ENCODE measurements at regions not wholly inside any gene's neighbourhood (a gene's known extent, or its start where the extent isn't known, plus 50 kb on each side); places are given as distances from the start of the nearest gene placed in this dataset.

GRCh38 chr1:87539147-87539546 lies 210.5 kb downstream of the LMO4 start:
- DNase-seq: no peak
- TF ChIP-seq POLR2A (IDR thresholded peaks at IDR 0.05; ENCODE audit: low read length) (no peak), GATA1 (IDR thresholded peaks at IDR 0.05; ENCODE audit: low read depth, low read length) (no peak)

- peak in 1 of 2 experiments; percentile 2 for DNase-seq
- TF ChIP-seq GATA1 (IDR thresholded peaks at IDR 0.05; ENCODE audit: low read depth, low read length): no peak
- TF ChIP-seq POLR2A (IDR thresholded peaks at IDR 0.05; ENCODE audit: low read length): no peak
These were observed 214.0 kb downstream of the LMO4 start for GRCh38 chr1:87542697-87543096.

GRCh38 chr1:87549738-87550137 lies 221.1 kb downstream of the LMO4 start:
- TF ChIP-seq GATA1 (IDR thresholded peaks at IDR 0.05; ENCODE audit: low read depth, low read length) (no peak), POLR2A (IDR thresholded peaks at IDR 0.05; ENCODE audit: low read length) (no peak)

GRCh38 chr1:87553511-87553910 lies 224.8 kb downstream of the LMO4 start:
- no peak for TF ChIP-seq POLR2A (IDR thresholded peaks at IDR 0.05; ENCODE audit: low read length)
- no peak for TF ChIP-seq GATA1 (IDR thresholded peaks at IDR 0.05; ENCODE audit: low read depth, low read length)

More at GRCh38 chr1:87549738-87550137, 221.1 kb downstream of the LMO4 start:
- no peak for DNase-seq

GRCh38 chr1:87555366-87555765 lies 226.7 kb downstream of the LMO4 start:
- TF ChIP-seq GATA1 (IDR thresholded peaks at IDR 0.05; ENCODE audit: low read depth, low read length) (no peak), POLR2A (IDR thresholded peaks at IDR 0.05; ENCODE audit: low read length) (no peak)
- no peak for DNase-seq

More at GRCh38 chr1:87553511-87553910, 224.8 kb downstream of the LMO4 start:
- DNase-seq: no peak

GRCh38 chr1:87556326-87556725 lies 227.6 kb downstream of the LMO4 start:
- DNase-seq: no peak
- TF ChIP-seq GATA1 (IDR thresholded peaks at IDR 0.05; ENCODE audit: low read depth, low read length) (no peak), POLR2A (IDR thresholded peaks at IDR 0.05; ENCODE audit: low read length) (no peak)

- TF ChIP-seq POLR2A (IDR thresholded peaks at IDR 0.05; ENCODE audit: low read length): no peak
- no peak for TF ChIP-seq GATA1 (IDR thresholded peaks at IDR 0.05; ENCODE audit: low read depth, low read length)
- no peak for DNase-seq
These were observed 230.2 kb downstream of the LMO4 start for GRCh38 chr1:87558921-87559320.

- no peak for DNase-seq
- no peak for TF ChIP-seq POLR2A (IDR thresholded peaks at IDR 0.05; ENCODE audit: low read length)
- TF ChIP-seq GATA1 (IDR thresholded peaks at IDR 0.05; ENCODE audit: low read depth, low read length): no peak
These were observed 231.5 kb downstream of the LMO4 start for GRCh38 chr1:87560137-87560536.

GRCh38 chr1:87560601-87561360 lies 232.1 kb downstream of the LMO4 start:
- DNase-seq: no peak
- TF ChIP-seq POLR2A (IDR thresholded peaks at IDR 0.05; ENCODE audit: low read length): no peak
- TF ChIP-seq GATA1 (IDR thresholded peaks at IDR 0.05; ENCODE audit: low read depth, low read length): no peak

- DNase-seq: no peak
- TF ChIP-seq GATA1 (IDR thresholded peaks at IDR 0.05; ENCODE audit: low read depth, low read length) (no peak), POLR2A (IDR thresholded peaks at IDR 0.05; ENCODE audit: low read length) (no peak)
These were observed 234.5 kb downstream of the LMO4 start for GRCh38 chr1:87563211-87563610.

- DNase-seq: no peak
- TF ChIP-seq GATA1 (IDR thresholded peaks at IDR 0.05; ENCODE audit: low read depth, low read length): no peak
- TF ChIP-seq POLR2A (IDR thresholded peaks at IDR 0.05; ENCODE audit: low read length): no peak
These were observed 237.2 kb downstream of the LMO4 start for GRCh38 chr1:87565861-87566260.

GRCh38 chr1:87568005-87568404 lies 239.3 kb downstream of the LMO4 start:
- DNase-seq: no peak
- TF ChIP-seq POLR2A (IDR thresholded peaks at IDR 0.05; ENCODE audit: low read length) (no peak), GATA1 (IDR thresholded peaks at IDR 0.05; ENCODE audit: low read depth, low read length) (no peak)

- no peak for DNase-seq
These were observed 240.2 kb downstream of the LMO4 start for GRCh38 chr1:87568911-87569310.

GRCh38 chr1:87572008-87572407 lies 243.3 kb downstream of the LMO4 start:
- TF ChIP-seq GATA1 (IDR thresholded peaks at IDR 0.05; ENCODE audit: low read depth, low read length) (no peak), POLR2A (IDR thresholded peaks at IDR 0.05; ENCODE audit: low read length) (no peak)
- no peak for DNase-seq

More at GRCh38 chr1:87568911-87569310, 240.2 kb downstream of the LMO4 start:
- TF ChIP-seq POLR2A (IDR thresholded peaks at IDR 0.05; ENCODE audit: low read length): no peak
- TF ChIP-seq GATA1 (IDR thresholded peaks at IDR 0.05; ENCODE audit: low read depth, low read length): no peak

GRCh38 chr1:87572891-87573290 lies 244.2 kb downstream of the LMO4 start:
- no peak for DNase-seq
- TF ChIP-seq GATA1 (IDR thresholded peaks at IDR 0.05; ENCODE audit: low read depth, low read length): no peak

Measured in erythroblast (primary cell).